Endothelial cell (in vitro differentiated cells): ENCODE measurements at regions not wholly inside any gene's neighbourhood (a gene's known extent, or its start where the extent isn't known, plus 50 kb on each side); places are given as distances from the start of the nearest gene placed in this dataset.

Experiments
- DNase-seq: peaks from one replicate; pipeline ENCODE4 v3.0.0; 2021; ENCODE audit warnings: low spot score
- H3K27ac Mint-ChIP-seq: one replicate; pipeline ENCODE4 v1.8.0; 2021; ENCODE audit warnings: mixed read lengths, inconsistent platforms; ENCODE audit not compliant: unreplicated experiment
- H3K27me3 Mint-ChIP-seq: one replicate; pipeline ENCODE4 v1.8.0; 2021; ENCODE audit warnings: mild to moderate bottlenecking, moderate library complexity, mixed read lengths, inconsistent platforms; ENCODE audit not compliant: unreplicated experiment
- H3K36me3 Mint-ChIP-seq: one replicate; pipeline ENCODE4 v1.8.0; 2021; ENCODE audit warnings: mild to moderate bottlenecking, low read depth, mixed read lengths, inconsistent platforms; ENCODE audit not compliant: unreplicated experiment
- H3K4me1 Mint-ChIP-seq: one replicate; pipeline ENCODE4 v1.8.0; 2021; ENCODE audit warnings: mild to moderate bottlenecking, mixed read lengths, inconsistent platforms; ENCODE audit not compliant: unreplicated experiment
- H3K4me3 Mint-ChIP-seq: one replicate; pipeline ENCODE4 v1.8.0; 2021; ENCODE audit warnings: mild to moderate bottlenecking, mixed read lengths, inconsistent platforms; ENCODE audit not compliant: unreplicated experiment
- H3K9me3 Mint-ChIP-seq: one replicate; pipeline ENCODE4 v1.8.0; 2021; ENCODE audit warnings: mixed read lengths, inconsistent platforms; ENCODE audit not compliant: unreplicated experiment
- CTCF ChIP-seq: fragments of 200-600 bp; sonication (generic); IDR thresholded peaks from one replicate; pipeline ENCODE4 v1.5.0; 2021; ENCODE audit warnings: antibody characterized with exemption; ENCODE audit not compliant: unreplicated experiment

GRCh38 chr6:37110500-37111461, 59.2 kb upstream of the PIM1 start:
- Mint-ChIP-seq H3K4me3 (no peak overlapping the region), H3K27me3 (peaks cover 4% of the 10 kb centered on the region), H3K27ac (no peak overlapping the region), H3K9me3 (no peaks in the 10 kb centered on the region), H3K36me3 (peaks cover 3% of the 10 kb centered on the region), H3K4me1 (peaks cover 11% of the 10 kb centered on the region)
- no peak for TF ChIP-seq CTCF
- DNase-seq = no peak

DNA sequence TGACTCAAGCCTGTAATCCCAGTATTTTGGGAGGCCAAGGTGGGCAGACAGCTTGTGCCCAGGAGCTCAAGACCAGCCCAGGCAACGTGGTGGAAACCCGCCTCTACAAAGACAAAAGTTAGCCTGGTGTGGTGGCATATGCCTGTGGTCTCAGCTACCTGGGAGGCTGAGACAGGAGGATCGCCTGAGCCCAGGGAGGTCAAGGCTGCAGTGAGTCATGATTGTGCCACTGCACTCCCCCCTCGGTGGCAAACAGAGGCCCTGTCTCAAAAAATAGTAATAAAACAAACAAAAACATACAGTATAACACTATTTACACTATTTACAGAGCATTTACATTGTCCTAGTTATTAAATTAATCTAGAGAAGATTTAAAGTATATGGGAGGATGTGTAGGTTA, 56.0 kb upstream of the PIM1 start:
- Mint-ChIP-seq H3K36me3 (peaks cover 3% of the 10 kb centered on the region), H3K27ac (no peak overlapping the region), H3K4me3 (no peak overlapping the region), H3K9me3 (no peaks in the 10 kb centered on the region), H3K27me3 (peaks cover 4% of the 10 kb centered on the region), H3K4me1 (no peaks in the 10 kb centered on the region)
- DNase-seq = no peak
- TF ChIP-seq CTCF = no peak

- TF ChIP-seq CTCF = no peak
- Mint-ChIP-seq H3K4me1 (peaks cover 5% of the 10 kb centered on the region), H3K27ac (no peak overlapping the region), H3K27me3 (peaks cover 4% of the 10 kb centered on the region), H3K9me3 (no peaks in the 10 kb centered on the region), H3K4me3 (no peak overlapping the region), H3K36me3 (peaks cover 3% of the 10 kb centered on the region)
- no peak for DNase-seq
These were observed 55.3 kb upstream of the PIM1 start for GRCh38 chr6:37114612-37115011.

DNA sequence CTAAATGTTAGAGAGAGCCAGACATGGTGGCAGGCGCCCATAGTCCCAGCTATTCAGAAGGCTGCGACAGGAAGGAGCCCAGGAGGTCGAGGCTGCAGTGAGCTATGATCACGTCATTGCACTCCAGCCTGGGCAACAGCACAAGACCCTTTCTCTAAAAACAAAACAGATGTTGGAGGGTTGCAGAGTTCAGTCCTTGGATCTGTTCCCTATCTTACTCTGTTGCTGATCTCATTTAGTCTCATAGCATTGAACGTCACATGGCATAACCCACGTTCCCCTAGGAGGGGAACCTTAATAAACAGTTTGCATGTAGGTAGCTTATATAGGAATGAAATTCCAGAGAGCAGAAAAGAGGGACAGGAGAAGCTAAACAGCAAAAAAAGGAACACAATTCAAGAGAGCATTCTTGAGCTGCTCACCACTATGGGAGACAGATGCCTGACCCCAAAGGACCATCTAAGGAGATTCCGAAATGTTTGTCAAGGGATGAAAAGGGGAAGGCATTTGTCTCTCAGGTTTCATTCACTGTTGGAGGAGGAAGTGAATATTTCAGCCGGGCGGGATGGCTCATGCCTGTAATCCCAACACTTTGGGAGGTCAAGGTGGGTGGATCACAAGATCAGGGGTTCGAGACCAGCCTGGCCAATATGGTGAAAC, 54.6 kb upstream of the PIM1 start:
- no peak overlapping the region for H3K4me3 Mint-ChIP-seq

More for the DNA sequence above, 54.6 kb upstream of the PIM1 start:
- no peak for TF ChIP-seq CTCF
- no peaks in the 10 kb centered on the region for H3K9me3 Mint-ChIP-seq
- DNase-seq = no peak
- peaks cover 6% of the 10 kb centered on the region for H3K4me1 Mint-ChIP-seq
- H3K36me3 Mint-ChIP-seq = peaks cover 3% of the 10 kb centered on the region
- no peak overlapping the region for H3K27ac Mint-ChIP-seq
- H3K27me3 Mint-ChIP-seq = peaks cover 4% of the 10 kb centered on the region
